SK-N-SH (cell line): ENCODE measurements at regions not wholly inside any gene's neighbourhood (a gene's known extent, or its start where the extent isn't known, plus 50 kb on each side); places are given as distances from the start of the nearest gene placed in this dataset.

ENCODE experiments used
- CTCF ChIA-PET: fragments of 300-600, 350-600 bp; formaldehyde crosslinking; extraction: SDS; loops from one replicate; lab custom pipeline; 2021; lab: Yijun Ruan, JAX
- POLR2A ChIA-PET: fragments of 350-600 bp; sonication (Branson Sonifier 250); formaldehyde crosslinking; extraction: SDS; loops from one replicate; lab custom pipeline; 2020; ENCODE audit warnings: antibody characterized with exemption, inconsistent platforms; lab: Yijun Ruan, JAX
- DNase-seq: peaks from one replicate; pipeline ENCODE4 v3.0.0; 2012
- H2AFZ ChIP-seq: fragments of 200-600 bp; sonication (generic); 2 replicates; pipeline ENCODE4 v1.8.1; 2016; ENCODE audit warnings: antibody characterized with exemption, mild to moderate bottlenecking, low read depth
- H3F3A ChIP-seq: fragments of 200-600 bp; sonication (generic); replicated peaks from 2 replicates; pipeline ENCODE3; 2016; ENCODE audit warnings: antibody characterized with exemption, mild to moderate bottlenecking; ENCODE audit not compliant: insufficient read depth
- H3K27ac ChIP-seq, 2 experiments: fragments of 200-500 bp in 1 of 2; fragments of 200-600 bp in 1 of 2; sonication (Bioruptor generic) in 1 of 2; sonication (generic), shearing (Covaris generic) in 1 of 2; 2 replicates each; pipeline versions ENCODE4 v1.5.1 to v1.6.1; 2014 to 2016; ENCODE audit warnings: low read depth in 2 of 2, inconsistent platforms in 1 of 2, low read length in 1 of 2, mild to moderate bottlenecking in 1 of 2, mixed read lengths in 1 of 2
- H3K27me3 ChIP-seq: fragments of 200-600 bp; sonication (generic), shearing (Covaris generic); 2 replicates; pipeline ENCODE4 v1.6.1; 2016; ENCODE audit warnings: mixed run types; ENCODE audit not compliant: insufficient read depth
- H3K36me3 ChIP-seq, 2 experiments: fragments of 200-500 bp in 1 of 2; fragments of 200-600 bp in 1 of 2; sonication (Bioruptor generic) in 1 of 2; sonication (generic) in 1 of 2; replicated peaks in 1 of 2; 2 replicates each; pipeline versions ENCODE3 to v1.5.1; 2014 to 2016; ENCODE audit warnings: low read length in 1 of 2, mild to moderate bottlenecking in 1 of 2; ENCODE audit not compliant: insufficient read depth in 2 of 2, control insufficient read depth in 1 of 2
- H3K4me1 ChIP-seq, 2 experiments: fragments of 200-500 bp in 1 of 2; fragments of 200-600 bp in 1 of 2; sonication (Bioruptor generic) in 1 of 2; sonication (generic), shearing (Covaris generic) in 1 of 2; 2 replicates each; pipeline versions ENCODE4 v1.5.1 to v1.6.1; 2014 to 2016; ENCODE audit warnings: low read depth in 1 of 2, low read length in 1 of 2, mixed run types in 1 of 2; ENCODE audit not compliant: insufficient read depth in 2 of 2, control insufficient read depth in 1 of 2
- H3K4me2 ChIP-seq: fragments of 200-600 bp; sonication (generic), shearing (Covaris generic); 2 replicates; pipeline ENCODE4 v1.6.1; 2017; ENCODE audit warnings: mixed run types
- H3K4me3 ChIP-seq, 2 experiments: fragments of 200-500 bp in 1 of 2; fragments of 200-600 bp in 1 of 2; sonication (Bioruptor generic) in 1 of 2; sonication (generic), shearing (Covaris generic) in 1 of 2; 2 replicates each; pipeline versions ENCODE4 v1.5.1 to v1.8.1; 2014 to 2016; ENCODE audit warnings: low read depth in 2 of 2, inconsistent platforms in 1 of 2, low read length in 1 of 2, mild to moderate bottlenecking in 1 of 2, mixed read lengths in 1 of 2, moderate library complexity in 1 of 2
- H3K79me2 ChIP-seq: fragments of 200-600 bp; sonication (generic); 2 replicates; pipeline ENCODE4 v1.8.1; 2017; ENCODE audit warnings: mild to moderate bottlenecking; ENCODE audit not compliant: insufficient read depth
- H3K9ac ChIP-seq: fragments of 200-600 bp; sonication (generic); 2 replicates; pipeline ENCODE4 v1.6.1; 2017; ENCODE audit warnings: mixed run types
- H3K9me2 ChIP-seq: fragments of 200-600 bp; sonication (generic); 2 replicates; pipeline ENCODE4 v1.6.1; 2017; ENCODE audit warnings: mixed run types
- H3K9me3 ChIP-seq: fragments of 200-600 bp; sonication (generic); 2 replicates; pipeline ENCODE4 v1.6.1; 2017; ENCODE audit warnings: mixed run types, mild to moderate bottlenecking, moderate library complexity
- H4K20me1 ChIP-seq: fragments of 200-600 bp; sonication (generic); 2 replicates; pipeline ENCODE4 v1.6.1; 2017; ENCODE audit warnings: mild to moderate bottlenecking, mixed run types; ENCODE audit not compliant: insufficient read depth
- CHD2 ChIP-seq: fragments of 150-350 bp; IDR thresholded peaks from 2 replicates; pipeline ENCODE4 v1.6.1; 2018; ENCODE audit warnings: low read length; ENCODE audit not compliant: partially characterized antibody
- EP300 ChIP-seq, 2 experiments: IDR thresholded peaks; 2 replicates each; pipeline versions ENCODE4 v1.4.0 to v1.6.1; 2012; ENCODE audit warnings: borderline replicate concordance in 1 of 2, low read depth in 1 of 2, low read length in 1 of 2
- EZH2phosphoT487 ChIP-seq: fragments of 200-600 bp; sonication (generic); IDR thresholded peaks from 2 replicates; pipeline ENCODE4 v1.6.1; 2017; ENCODE audit warnings: low read depth, mixed run types, mild to moderate bottlenecking, antibody characterized with exemption, moderate library complexity, borderline replicate concordance
- FOXJ3 ChIP-seq: sonication (generic); formaldehyde crosslinking; IDR thresholded peaks from 2 replicates; pipeline ENCODE4 v1.5.1; 2020; ENCODE audit warnings: mild to moderate bottlenecking, missing genetic modification reagents
- GABPA ChIP-seq: IDR thresholded peaks from 2 replicates; pipeline ENCODE4 v1.4.0; 2012; ENCODE audit warnings: low read depth, mild to moderate bottlenecking
- GATA2 ChIP-seq: sonication (generic); formaldehyde crosslinking; IDR thresholded peaks from 2 replicates; pipeline ENCODE4 v1.5.0; 2020; ENCODE audit warnings: mild to moderate bottlenecking, missing genetic modification reagents
- JUND ChIP-seq: IDR thresholded peaks from 2 replicates; pipeline ENCODE4 v1.4.0; 2012
- MEF2A ChIP-seq: IDR thresholded peaks from 2 replicates; pipeline ENCODE4 v1.4.0; 2012; ENCODE audit warnings: low read depth, borderline replicate concordance
- MXI1 ChIP-seq: IDR thresholded peaks from 2 replicates; pipeline ENCODE4 v1.6.1; 2012; ENCODE audit warnings: mild to moderate bottlenecking, low read depth, low read length, improper control_type of control experiment
- NRF1 ChIP-seq: IDR thresholded peaks from 2 replicates; pipeline ENCODE4 v1.6.1; 2012; ENCODE audit warnings: low read depth, mild to moderate bottlenecking, low read length
- PBX3 ChIP-seq: IDR thresholded peaks from 2 replicates; pipeline ENCODE4; 2012
- POLR2AphosphoS5 ChIP-seq: IDR thresholded peaks from 2 replicates; pipeline ENCODE4 v1.6.1; 2012; ENCODE audit warnings: low read depth, low read length
- RAD21 ChIP-seq: IDR thresholded peaks from 2 replicates; pipeline ENCODE4 v1.6.1; 2012; ENCODE audit warnings: mild to moderate bottlenecking, low read length
- RCOR1 ChIP-seq: fragments of 150-350 bp; IDR thresholded peaks from 2 replicates; pipeline ENCODE4 v1.6.1; 2017; ENCODE audit warnings: antibody characterized with exemption, low read length
- REST ChIP-seq: IDR thresholded peaks from 2 replicates; pipeline ENCODE4 v1.6.1; 2012; ENCODE audit warnings: mild to moderate bottlenecking, low read depth, low read length, moderate library complexity
- RFX5 ChIP-seq: IDR thresholded peaks from 2 replicates; pipeline ENCODE4 v1.6.1; 2012; ENCODE audit warnings: mild to moderate bottlenecking, improper control_type of control experiment, low read length
- RXRA ChIP-seq: IDR thresholded peaks from 2 replicates; pipeline ENCODE4 v1.4.0; 2012; ENCODE audit warnings: low read depth, mild to moderate bottlenecking, borderline replicate concordance
- SIN3A ChIP-seq: IDR thresholded peaks from 2 replicates; pipeline ENCODE4 v1.6.1; 2012; ENCODE audit warnings: low read depth, mild to moderate bottlenecking, low read length, moderate library complexity, borderline replicate concordance
- SMC3 ChIP-seq: IDR thresholded peaks from 2 replicates; pipeline ENCODE4 v1.6.1; 2012; ENCODE audit warnings: low read depth, low read length, improper control_type of control experiment
- YY1 ChIP-seq: IDR thresholded peaks from 2 replicates; pipeline ENCODE4 v1.4.0; 2012; ENCODE audit warnings: low read depth, mild to moderate bottlenecking
- WGBS: methylation state at CpG from one replicate; pipeline ENCODE4 v1.1.6; 2017; ENCODE audit warnings: low lambda C conversion rate; 5-methylcytosine and 5-hydroxymethylcytosine counted together
- TF ChIP-seq, protein P1 (sequence below): fragments of 150-350 bp; IDR thresholded peaks from 2 replicates; pipeline ENCODE4 v1.6.1; 2017; ENCODE audit warnings: antibody characterized with exemption, low read length, low read depth, borderline replicate concordance

DNA sequence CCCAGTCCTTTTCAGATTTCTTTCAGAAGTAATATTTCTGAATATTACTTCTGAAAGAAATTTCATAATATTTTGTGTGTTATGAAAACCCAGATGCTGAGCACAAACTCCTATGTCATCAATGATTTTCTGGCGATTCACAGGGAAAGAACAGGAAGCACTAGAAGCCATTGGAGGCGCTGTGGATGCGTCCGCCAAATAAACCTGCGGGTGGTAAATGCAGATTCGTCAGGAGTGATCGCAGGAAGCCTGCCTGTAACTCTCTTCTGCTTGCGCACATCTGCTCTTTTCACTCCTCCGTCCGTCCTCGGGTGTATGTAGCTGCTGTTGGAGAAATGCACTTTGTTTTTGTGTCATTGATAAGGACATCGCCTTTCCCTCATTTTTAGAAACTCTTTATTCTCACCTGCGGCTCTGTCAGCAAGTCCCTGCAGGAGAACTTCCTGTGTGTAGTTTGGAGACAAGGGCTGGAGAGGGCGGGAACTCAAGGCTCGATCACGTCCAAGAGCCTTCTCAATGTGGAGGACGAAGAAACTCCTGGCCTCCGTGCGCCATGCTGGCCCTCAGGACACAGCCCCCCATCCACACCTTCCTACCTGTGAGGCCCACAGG, 483.8 kb downstream of the GALR1 start:
- H4K20me1 ChIP-seq, result no peaks in the 10 kb centered on the region
- H3K4me3 ChIP-seq, result no peak overlapping the region
- ChIA-PET CTCF (no interaction called here), POLR2A (no interaction called here)
- H3K4me2 ChIP-seq, result no peak overlapping the region
- H2AFZ ChIP-seq, result no peak overlapping the region
- TF ChIP-seq JUND, result no peak
- TF ChIP-seq FOXJ3 (CRISPR knock-in tag), result no peak
- no peak for TF ChIP-seq RXRA
- no peak for TF ChIP-seq SIN3A
- TF ChIP-seq MEF2A, result no peak
- TF ChIP-seq GABPA, result no peak
- TF ChIP-seq EZH2phosphoT487, result no peak
- no peak for TF ChIP-seq RCOR1
- no peak for TF ChIP-seq RAD21
- TF ChIP-seq, protein P1, sequence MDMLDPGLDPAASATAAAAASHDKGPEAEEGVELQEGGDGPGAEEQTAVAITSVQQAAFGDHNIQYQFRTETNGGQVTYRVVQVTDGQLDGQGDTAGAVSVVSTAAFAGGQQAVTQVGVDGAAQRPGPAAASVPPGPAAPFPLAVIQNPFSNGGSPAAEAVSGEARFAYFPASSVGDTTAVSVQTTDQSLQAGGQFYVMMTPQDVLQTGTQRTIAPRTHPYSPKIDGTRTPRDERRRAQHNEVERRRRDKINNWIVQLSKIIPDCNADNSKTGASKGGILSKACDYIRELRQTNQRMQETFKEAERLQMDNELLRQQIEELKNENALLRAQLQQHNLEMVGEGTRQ, result no peak
- no peak for TF ChIP-seq PBX3
- no peak for TF ChIP-seq YY1
- no peak for TF ChIP-seq GATA2 (CRISPR knock-in tag)
- H3K9me2 ChIP-seq, result no peaks in the 10 kb centered on the region
- H3K9me3 ChIP-seq, result no peaks in the 10 kb centered on the region
- H3K4me1 ChIP-seq, result no peaks in the 10 kb centered on the region
- no peak for DNase-seq
- no peaks in the 10 kb centered on the region for H3K36me3 ChIP-seq
- no peak overlapping the region for H3K9ac ChIP-seq
- no peaks in the 10 kb centered on the region for H3K27me3 ChIP-seq
- no peak overlapping the region for H3K27ac ChIP-seq
- WGBS, result 29% methylated on average over 14 of the region's 19 CpGs
- no peaks in the 10 kb centered on the region for H3K79me2 ChIP-seq
- H3F3A ChIP-seq, result no peaks in the 10 kb centered on the region

GRCh38 chr18:77736842-77737241, 487.2 kb downstream of the GALR1 start:
- POLR2A ChIA-PET, result no interaction called here
- TF ChIP-seq MXI1 (no peak), PBX3 (no peak), EP300 (IDR thresholded peaks at IDR 0.05; ENCODE audit: borderline replicate concordance in 1 of 2, low read depth in 1 of 2, low read length in 1 of 2) (no peak), POLR2AphosphoS5 (no peak), YY1 (no peak), RFX5 (no peak), CHD2 (no peak), GABPA (no peak), REST (no peak), JUND (no peak), SMC3 (no peak), NRF1 (no peak), RCOR1 (no peak), SIN3A (no peak)
- CTCF ChIA-PET, result no interaction called here

More at GRCh38 chr18:77736842-77737241, 487.2 kb downstream of the GALR1 start:
- Histone ChIP-seq H3K27me3 (no peaks in the 10 kb centered on the region), H3K27ac (no peak overlapping the region), H3K36me3 (no peaks in the 10 kb centered on the region), H4K20me1 (no peaks in the 10 kb centered on the region), H3F3A (no peaks in the 10 kb centered on the region), H2AFZ (no peak overlapping the region), H3K4me3 (no peak overlapping the region), H3K79me2 (no peaks in the 10 kb centered on the region), H3K9me2 (no peaks in the 10 kb centered on the region), H3K9ac (no peak overlapping the region), H3K4me1 (no peaks in the 10 kb centered on the region), H3K9me3 (no peaks in the 10 kb centered on the region), H3K4me2 (no peak overlapping the region)
- 9% methylated on average over 4 of the region's 4 CpGs for WGBS
- no peak for DNase-seq
